Activated naive CD4-positive, alpha-beta T cell treated with anti-CD3 and anti-CD28 coated beads for 36 hours (primary cell): ENCODE measurements at regions not wholly inside any gene's neighbourhood (a gene's known extent, or its start where the extent isn't known, plus 50 kb on each side); places are given as distances from the start of the nearest gene placed in this dataset.

ENCODE experiments used
- CTCF ChIA-PET: fragments of 350-600 bp; sonication (Branson Sonifier 250); formaldehyde crosslinking; loops from one replicate; lab custom pipeline; 2021; ENCODE audit warnings: antibody characterized with exemption; lab: Charles Lee
- DNase-seq: peaks from one replicate; pipeline ENCODE4 v3.0.0-alpha.2; 2020
- H3K27ac Mint-ChIP-seq: one replicate; pipeline ENCODE4 v1.8.0; 2021; ENCODE audit warnings: mild to moderate bottlenecking, mixed read lengths
- H3K27me3 Mint-ChIP-seq: one replicate; pipeline ENCODE4 v1.8.0; 2021; ENCODE audit warnings: low read depth, mixed read lengths
- H3K36me3 Mint-ChIP-seq: one replicate; pipeline ENCODE4 v1.8.0; 2021; ENCODE audit warnings: low read depth, mixed read lengths
- H3K4me1 Mint-ChIP-seq: one replicate; pipeline ENCODE4 v1.8.0; 2021; ENCODE audit warnings: low read depth, mixed read lengths
- H3K4me3 Mint-ChIP-seq: one replicate; pipeline ENCODE4 v1.8.0; 2021; ENCODE audit warnings: mild to moderate bottlenecking, moderate library complexity, mixed read lengths
- H3K9me3 Mint-ChIP-seq: one replicate; pipeline ENCODE4 v1.8.0; 2021; ENCODE audit warnings: mixed read lengths
- intact Hi-C: fragments of 100-400 bp; cut with micrococcal nuclease; formaldehyde crosslinking; loops from one replicate; pipeline ENCODE4 v1.15.1; 2023

DNA sequence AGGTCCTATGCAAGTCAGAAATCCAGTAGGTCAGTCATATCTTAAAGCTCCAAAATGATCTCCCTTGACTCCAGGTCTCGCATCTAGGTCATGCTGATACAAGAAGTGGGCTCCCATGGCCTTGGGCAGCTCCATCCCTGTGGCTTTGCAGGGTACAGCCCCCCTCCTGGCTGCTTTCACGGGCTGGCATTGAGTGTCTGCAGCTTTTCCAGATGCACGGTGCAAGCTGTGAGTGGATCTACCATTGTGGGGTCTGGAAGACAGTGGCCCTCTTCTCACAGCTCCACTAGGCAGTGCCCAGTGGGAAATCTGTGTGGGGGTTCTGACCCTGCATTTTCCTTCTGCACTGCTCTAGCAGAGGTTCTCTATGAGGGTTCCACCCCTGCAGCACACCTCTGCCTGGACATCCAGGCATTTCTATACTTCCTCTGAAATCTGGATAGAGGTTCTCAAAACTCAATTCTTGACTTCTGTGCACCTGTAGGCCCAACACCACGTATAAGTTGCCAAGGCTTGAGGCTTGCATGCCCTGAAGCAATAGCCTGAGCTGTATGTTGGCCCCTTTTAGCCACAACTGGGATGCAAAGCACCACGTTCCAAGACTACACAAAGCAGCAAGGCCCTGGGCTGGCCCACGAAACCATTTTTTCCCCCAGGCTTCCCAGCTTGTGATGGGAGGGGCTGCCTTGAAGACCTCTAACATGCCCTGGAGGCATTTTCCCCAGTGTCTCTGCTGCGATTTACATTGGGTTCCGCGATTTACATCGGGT lies 472.7 kb downstream of the NPHP4 start:
- intact Hi-C loops: loop anchor here (10.0 kb wide), 1 partner anchor 105 kb away; no protein-coding TSS in a partner anchor
- Mint-ChIP-seq H3K27ac (no peak overlapping the region), H3K27me3 (peaks cover 8% of the 10 kb centered on the region), H3K36me3 (no peaks in the 10 kb centered on the region), H3K9me3 (peaks cover 2% of the 10 kb centered on the region), H3K4me3 (no peak overlapping the region), H3K4me1 (peaks cover 12% of the 10 kb centered on the region)
- CTCF ChIA-PET: no interaction called here
- no peak for DNase-seq

- Mint-ChIP-seq H3K4me3 (no peak overlapping the region), H3K27ac (no peak overlapping the region), H3K27me3 (peaks cover 6% of the 10 kb centered on the region), H3K4me1 (peaks cover 10% of the 10 kb centered on the region), H3K9me3 (peaks cover 2% of the 10 kb centered on the region), H3K36me3 (no peaks in the 10 kb centered on the region)
- DNase-seq: no peak
- CTCF ChIA-PET: no interaction called here
- intact Hi-C loops: loop anchor here (10.0 kb wide), 1 partner anchor 108 kb away; no protein-coding TSS in a partner anchor
Observed at GRCh38 chr1:5516756-5517155, 475.5 kb downstream of the NPHP4 start.

DNA sequence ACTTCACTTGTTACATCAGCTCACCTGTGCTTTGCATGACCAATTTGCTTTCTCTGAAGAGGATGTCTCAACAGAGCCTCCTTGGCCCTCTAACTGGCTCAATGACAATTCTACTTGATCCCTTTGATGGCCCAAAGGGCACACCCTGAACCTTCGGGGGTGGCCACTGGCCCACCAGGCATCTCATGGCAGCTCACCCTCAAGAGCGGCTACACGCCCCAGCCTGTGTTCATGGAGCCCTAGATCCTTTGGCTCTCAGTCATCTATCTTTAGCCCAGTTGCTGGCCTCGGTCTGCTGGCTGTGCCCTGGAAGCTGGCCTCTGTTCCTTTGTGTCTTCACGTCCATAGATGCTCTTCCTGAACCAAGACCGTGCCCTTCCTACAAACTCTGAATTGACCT lies 476.7 kb downstream of the NPHP4 start:
- no peak overlapping the region for H3K27ac Mint-ChIP-seq
- DNase-seq: no peak
- H3K36me3 Mint-ChIP-seq: no peaks in the 10 kb centered on the region
- peaks cover 9% of the 10 kb centered on the region for H3K27me3 Mint-ChIP-seq
- H3K4me1 Mint-ChIP-seq: peaks cover 7% of the 10 kb centered on the region
- intact Hi-C loops: loop anchor here (10.0 kb wide), 1 partner anchor 109 kb away; no protein-coding TSS in a partner anchor
- H3K4me3 Mint-ChIP-seq: no peak overlapping the region
- peaks cover 2% of the 10 kb centered on the region for H3K9me3 Mint-ChIP-seq
- CTCF ChIA-PET: interaction anchor here (0.6 to 2.2 kb wide), 5 partner anchors 8 to 722 kb away, joined by 3 to 8 read pairs (median 6); no protein-coding TSS in a partner anchor

- Mint-ChIP-seq H3K4me1 (peaks cover 8% of the 10 kb centered on the region), H3K27ac (no peak overlapping the region), H3K9me3 (peaks cover 2% of the 10 kb centered on the region), H3K36me3 (no peaks in the 10 kb centered on the region), H3K27me3 (peaks cover 9% of the 10 kb centered on the region), H3K4me3 (no peak overlapping the region)
- DNase-seq: peak; percentile 77
- intact Hi-C loops: loop anchor here (5.0 to 10.0 kb wide), 2 partner anchors 110 to 733 kb away; no protein-coding TSS in a partner anchor
- CTCF ChIA-PET: interaction anchor here (0.6 to 2.2 kb wide), 12 partner anchors 9 to 1322 kb away, joined by 3 to 8 read pairs (median 4); no protein-coding TSS in a partner anchor
Observed at GRCh38 chr1:5514527-5515183, 477.6 kb downstream of the NPHP4 start.

GRCh38 chr1:5513846-5514526 lies 478.2 kb downstream of the NPHP4 start:
- peaks cover under 1% of the 10 kb centered on the region for H3K9me3 Mint-ChIP-seq
- H3K4me1 Mint-ChIP-seq: peaks cover 8% of the 10 kb centered on the region
- H3K4me3 Mint-ChIP-seq: no peak overlapping the region
- no peak for DNase-seq
- H3K27me3 Mint-ChIP-seq: peaks cover 9% of the 10 kb centered on the region
- H3K27ac Mint-ChIP-seq: no peak overlapping the region
- H3K36me3 Mint-ChIP-seq: no peaks in the 10 kb centered on the region
- CTCF ChIA-PET: interaction anchor here (1.1 to 2.2 kb wide), 9 partner anchors 9 to 1321 kb away, joined by 3 to 8 read pairs (median 5); no protein-coding TSS in a partner anchor
- intact Hi-C loops: loop anchor here (5.0 to 10.0 kb wide), 2 partner anchors 111 to 733 kb away; no protein-coding TSS in a partner anchor

DNA sequence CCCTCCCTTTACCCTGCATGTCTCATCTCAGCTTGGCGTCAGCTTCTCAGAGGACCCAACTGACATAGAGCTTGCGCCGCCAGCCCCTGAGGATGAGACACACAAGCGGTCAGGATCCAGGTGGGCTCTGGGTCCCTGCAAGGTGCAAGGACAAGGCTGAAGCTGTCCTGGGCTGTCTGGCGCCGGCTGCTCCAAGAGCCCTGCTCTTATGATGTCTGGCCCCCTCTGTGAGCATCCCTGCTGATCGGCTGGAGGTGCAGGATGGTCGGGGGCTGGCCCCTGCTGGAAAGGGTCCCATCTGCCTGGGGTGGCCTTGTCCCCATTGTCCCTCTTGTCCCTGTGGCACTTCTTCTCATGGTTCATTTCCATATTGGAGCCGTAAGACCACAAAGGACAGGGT lies 479.0 kb downstream of the NPHP4 start:
- Mint-ChIP-seq H3K36me3 (no peaks in the 10 kb centered on the region), H3K4me1 (peaks cover 8% of the 10 kb centered on the region), H3K4me3 (no peak overlapping the region), H3K27me3 (peaks cover 9% of the 10 kb centered on the region), H3K9me3 (no peaks in the 10 kb centered on the region), H3K27ac (no peak overlapping the region)
- intact Hi-C loops: loop anchor here (5.0 to 10.0 kb wide), 2 partner anchors 112 to 734 kb away; no protein-coding TSS in a partner anchor
- no peak for DNase-seq
- CTCF ChIA-PET: interaction anchor here (1.4 to 4.8 kb wide), 3 partner anchors 11 to 232 kb away, joined by 5 to 30 read pairs (median 23); no protein-coding TSS in a partner anchor

DNA sequence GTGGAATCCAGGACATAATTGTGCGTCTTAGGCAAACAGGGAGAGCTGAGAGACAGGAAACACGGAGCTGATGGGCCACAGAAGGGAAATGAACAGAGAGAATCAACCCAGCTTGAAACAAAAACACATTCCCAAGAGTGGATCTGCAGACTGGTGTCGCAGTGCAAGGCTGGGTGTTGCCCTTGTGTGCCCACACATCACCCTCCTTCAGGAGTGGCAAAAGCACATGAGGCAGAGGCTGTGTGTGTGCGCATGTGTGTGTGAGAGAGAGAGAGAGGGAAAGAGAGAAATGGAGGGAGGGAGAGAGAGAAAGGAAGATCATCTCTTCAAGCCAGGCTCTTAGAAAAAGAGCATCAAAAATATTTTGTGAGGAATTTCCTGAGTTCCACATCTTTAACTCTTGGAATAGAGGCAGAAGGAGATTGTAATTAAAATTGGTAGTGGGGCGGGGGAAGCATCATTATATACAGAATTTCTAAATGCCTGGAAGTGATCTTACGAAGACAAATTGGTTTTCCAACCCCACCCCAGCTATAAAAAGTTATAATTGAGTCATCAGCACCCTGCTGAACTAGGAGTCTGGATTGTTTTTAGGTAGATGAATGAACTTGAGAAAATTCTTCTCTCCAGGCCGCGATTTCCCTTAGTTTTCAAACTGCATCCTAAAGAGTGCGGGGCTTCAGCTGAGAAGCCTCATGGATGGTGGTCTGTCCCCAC lies 480.7 kb downstream of the NPHP4 start:
- peaks cover 8% of the 10 kb centered on the region for H3K4me1 Mint-ChIP-seq
- intact Hi-C loops: loop anchor here (2.0 to 10.0 kb wide), 3 partner anchors 113 to 736 kb away; no protein-coding TSS in a partner anchor

DNA sequence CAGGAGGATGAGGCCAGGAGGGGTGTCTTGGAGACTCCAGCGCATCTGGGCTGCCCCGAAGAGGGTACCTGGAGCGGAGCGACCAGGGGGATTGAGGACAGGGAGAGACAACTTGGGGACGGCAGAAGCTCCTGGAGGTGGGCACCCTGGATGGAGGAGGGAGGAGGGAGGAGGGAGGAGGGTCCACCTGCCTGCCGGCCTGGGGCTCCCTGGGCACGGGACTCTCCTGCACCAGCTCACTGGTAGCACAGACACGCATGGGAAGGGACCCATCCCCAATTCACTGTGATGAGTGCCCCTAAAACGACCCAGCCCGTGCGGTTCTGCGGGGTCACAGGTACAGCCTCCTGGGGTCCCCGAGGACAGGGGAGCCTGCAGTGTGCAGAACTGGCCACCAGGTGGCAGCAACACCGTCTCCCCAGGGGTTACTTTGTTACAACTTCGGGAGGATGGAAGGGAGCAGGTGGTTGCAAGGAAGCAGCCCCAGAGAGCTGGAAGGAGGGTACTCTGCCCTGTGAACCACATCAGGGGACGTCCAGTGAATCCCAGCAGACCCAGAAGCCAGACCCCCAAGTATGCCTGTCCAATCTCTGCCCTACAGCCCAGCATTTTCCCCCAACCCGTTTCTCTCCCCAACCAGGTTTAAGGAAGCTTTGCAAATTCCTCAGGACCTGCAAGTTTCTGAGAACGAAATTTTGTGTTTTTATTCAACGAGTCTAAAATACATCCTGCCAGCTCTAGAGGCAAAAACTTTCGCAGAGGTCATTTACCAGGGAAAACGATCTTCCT lies 482.4 kb downstream of the NPHP4 start:
- no peak overlapping the region for H3K4me3 Mint-ChIP-seq
- no peaks in the 10 kb centered on the region for H3K36me3 Mint-ChIP-seq
- intact Hi-C loops: loop anchor here (1.0 to 10.0 kb wide), 4 partner anchors 115 to 737 kb away; no protein-coding TSS in a partner anchor
- H3K9me3 Mint-ChIP-seq: no peaks in the 10 kb centered on the region
- DNase-seq: peak; percentile 77
- CTCF ChIA-PET: interaction anchor here (0.7 to 4.8 kb wide), 10 partner anchors 14 to 406 kb away, joined by 3 to 30 read pairs (median 4); no protein-coding TSS in a partner anchor
- no peak overlapping the region for H3K27ac Mint-ChIP-seq
- peaks cover 4% of the 10 kb centered on the region for H3K27me3 Mint-ChIP-seq
- peaks cover 8% of the 10 kb centered on the region for H3K4me1 Mint-ChIP-seq

More for the DNA sequence above, 480.7 kb downstream of the NPHP4 start:
- CTCF ChIA-PET: interaction anchor here (0.6 to 4.8 kb wide), 6 partner anchors 13 to 459 kb away, joined by 3 to 30 read pairs (median 4); no protein-coding TSS in a partner anchor
- H3K4me3 Mint-ChIP-seq: no peak overlapping the region
- no peaks in the 10 kb centered on the region for H3K36me3 Mint-ChIP-seq
- no peaks in the 10 kb centered on the region for H3K9me3 Mint-ChIP-seq
- H3K27me3 Mint-ChIP-seq: peaks cover 6% of the 10 kb centered on the region
- no peak for DNase-seq
- no peak overlapping the region for H3K27ac Mint-ChIP-seq

DNA sequence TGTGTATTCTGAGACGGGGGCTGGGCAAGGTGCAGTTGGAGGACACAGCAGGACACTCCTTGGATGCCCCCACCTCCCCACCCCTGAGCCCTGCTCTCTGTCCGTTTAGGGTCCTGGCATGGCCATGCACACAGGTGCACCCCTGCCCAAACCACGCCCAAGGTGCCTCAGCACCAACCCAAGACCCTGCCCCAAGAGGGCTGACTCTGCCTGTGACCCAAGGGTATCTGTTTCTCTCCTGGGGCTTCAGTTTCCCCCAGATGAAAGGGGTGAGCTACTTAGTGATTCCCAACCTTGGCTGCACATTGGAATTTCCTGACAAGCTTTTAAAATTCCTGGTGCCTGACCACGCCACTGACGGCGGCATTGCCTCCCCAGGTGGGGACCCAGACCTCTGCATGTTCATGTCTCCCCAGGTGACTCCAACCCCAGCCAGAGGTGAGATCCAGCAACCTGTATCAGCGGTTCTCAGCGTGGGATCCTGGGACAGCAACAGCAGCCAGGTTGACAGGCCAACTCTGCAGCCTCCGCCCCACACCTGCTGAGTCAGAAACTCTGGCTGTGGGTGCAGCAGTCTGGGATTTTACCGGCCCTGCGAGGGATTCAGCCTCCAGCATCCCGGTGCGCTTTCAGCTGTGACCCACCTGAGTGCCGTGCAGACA lies 483.4 kb downstream of the NPHP4 start:
- Mint-ChIP-seq H3K27me3 (peaks cover 2% of the 10 kb centered on the region), H3K36me3 (no peaks in the 10 kb centered on the region), H3K4me3 (no peak overlapping the region), H3K27ac (no peak overlapping the region), H3K4me1 (peaks cover 2% of the 10 kb centered on the region), H3K9me3 (no peaks in the 10 kb centered on the region)
- DNase-seq: no peak
- intact Hi-C loops: no loop called here
- CTCF ChIA-PET: interaction anchor here (2.0 to 4.8 kb wide), 2 partner anchors 57 to 236 kb away, joined by 10 to 30 read pairs; no protein-coding TSS in a partner anchor

- H3K27me3 Mint-ChIP-seq: peaks cover 2% of the 10 kb centered on the region
- no peak overlapping the region for H3K27ac Mint-ChIP-seq
- no peak overlapping the region for H3K4me3 Mint-ChIP-seq
- H3K9me3 Mint-ChIP-seq: no peaks in the 10 kb centered on the region
- intact Hi-C loops: no loop called here
- H3K36me3 Mint-ChIP-seq: no peaks in the 10 kb centered on the region
- no peak for DNase-seq
- H3K4me1 Mint-ChIP-seq: peaks cover 2% of the 10 kb centered on the region
- CTCF ChIA-PET: no interaction called here
Observed at GRCh38 chr1:5507340-5507739, 484.9 kb downstream of the NPHP4 start.
